IMR-90 (cell line): ENCODE measurements at regions not wholly inside any gene's neighbourhood (a gene's known extent, or its start where the extent isn't known, plus 50 kb on each side); places are given as distances from the start of the nearest gene placed in this dataset.
"Not testable (repeated sequence)": the region's sequence is repeated elsewhere in the genome, so short reads cannot be mapped to it uniquely, and the experiment has no call there.

Experiments used
- ATAC-seq: fragments of 200-7000 bp; cut with Tn5 transposase; 2 replicates; pipeline ENCODE4 v1.9.1; 2020; ENCODE audit warnings: low read depth, mild to moderate bottlenecking, moderate library complexity
- BruUV-seq: library from RNA; stranded (reverse); fragments of 400-500 nt; replicated peaks from 2 replicates; lab custom pipeline; 2021; lab: Mats Ljungman, UMichigan
- CTCF ChIA-PET: fragments of 300-600 bp; formaldehyde crosslinking; extraction: SDS; loops from one replicate; lab custom pipeline; 2021; ENCODE audit warnings: antibody characterized with exemption; lab: Yijun Ruan, JAX
- POLR2A ChIA-PET: fragments of 300-600 bp; sonication (Branson Sonifier 250); formaldehyde crosslinking; loops from one replicate; lab custom pipeline; 2022; ENCODE audit warnings: antibody characterized with exemption; ENCODE audit not compliant: unreplicated experiment; lab: Charles Lee
- DNase-seq: peaks from one replicate; pipeline ENCODE4 v3.0.0; 2013
- H2AFZ ChIP-seq: replicated peaks from 2 replicates; pipeline ENCODE3; 2013; ENCODE audit warnings: low read length, mild to moderate bottlenecking; ENCODE audit not compliant: poor library complexity
- H2AK5ac ChIP-seq: 2 replicates; pipeline ENCODE4 v1.6.1; 2013; ENCODE audit warnings: low read depth, low read length, inconsistent platforms
- H2AK9ac ChIP-seq: replicated peaks from 2 replicates; pipeline ENCODE3; 2013; ENCODE audit warnings: mild to moderate bottlenecking, low read depth, low read length, moderate library complexity; ENCODE audit not compliant: poor library complexity
- H2BK120ac ChIP-seq: 2 replicates; pipeline ENCODE4 v1.6.1; 2013; ENCODE audit warnings: low read depth, low read length, inconsistent platforms
- H2BK15ac ChIP-seq: 3 replicates; pipeline ENCODE4 v1.6.1; 2013; ENCODE audit warnings: low read depth, low read length, inconsistent platforms
- H2BK20ac ChIP-seq: 2 replicates; pipeline ENCODE4 v1.6.1; 2013; ENCODE audit warnings: low read depth, mild to moderate bottlenecking, inconsistent platforms, low read length, moderate library complexity
- H2BK5ac ChIP-seq: 2 replicates; pipeline ENCODE4 v1.6.1; 2013; ENCODE audit warnings: mild to moderate bottlenecking, low read depth, low read length, inconsistent platforms; ENCODE audit not compliant: poor library complexity, severe bottlenecking
- H3K14ac ChIP-seq: replicated peaks from 2 replicates; pipeline ENCODE4 v1.6.1; 2013; ENCODE audit warnings: low read depth, low read length, inconsistent platforms
- H3K18ac ChIP-seq: 2 replicates; pipeline ENCODE4 v1.6.1; 2013; ENCODE audit warnings: low read depth, low read length, control low read depth
- H3K23ac ChIP-seq: 2 replicates; pipeline ENCODE4 v1.6.1; 2013; ENCODE audit warnings: low read depth, low read length, inconsistent platforms
- H3K27ac ChIP-seq: 2 replicates; pipeline ENCODE4 v1.5.1; 2013; ENCODE audit warnings: mild to moderate bottlenecking, control low read depth, low read length; ENCODE audit not compliant: insufficient read depth
- H3K27me3 ChIP-seq: 2 replicates; pipeline ENCODE4 v1.6.1; 2013; ENCODE audit warnings: low read length; ENCODE audit not compliant: control insufficient read depth, insufficient read depth
- H3K36me3 ChIP-seq: 2 replicates; pipeline ENCODE4 v1.6.1; 2013; ENCODE audit warnings: low read length, mixed read lengths; ENCODE audit not compliant: control insufficient read depth, insufficient read depth
- H3K4ac ChIP-seq: 2 replicates; pipeline ENCODE4 v1.6.1; 2013; ENCODE audit warnings: low read depth, low read length, inconsistent platforms
- H3K4me1 ChIP-seq: 2 replicates; pipeline ENCODE4 v1.6.1; 2013; ENCODE audit warnings: low read length, mixed read lengths; ENCODE audit not compliant: control insufficient read depth, insufficient read depth
- H3K4me2 ChIP-seq: 2 replicates; pipeline ENCODE4 v1.6.1; 2013; ENCODE audit warnings: low read depth, mild to moderate bottlenecking, control low read depth, low read length, moderate library complexity
- H3K4me3 ChIP-seq: 2 replicates; pipeline ENCODE4 v1.5.1; 2013; ENCODE audit warnings: low read depth, mild to moderate bottlenecking, control low read depth, low read length, moderate library complexity; ENCODE audit not compliant: insufficient read depth
- H3K56ac ChIP-seq: 2 replicates; pipeline ENCODE4 v1.6.1; 2013; ENCODE audit warnings: low read length, inconsistent platforms; ENCODE audit not compliant: insufficient read depth; ENCODE audit errors: extremely low read depth
- H3K79me1 ChIP-seq, 2 experiments: 2 replicates each; pipeline ENCODE4 v1.6.1; 2013; ENCODE audit warnings: low read length in 2 of 2, inconsistent platforms in 1 of 2, low read depth in 1 of 2
- H3K9ac ChIP-seq: 2 replicates; pipeline ENCODE4 v1.6.1; 2013; ENCODE audit warnings: low read depth, low read length, control low read depth
- H3K9me1 ChIP-seq: 2 replicates; pipeline ENCODE4 v1.6.1; 2013; ENCODE audit warnings: low read length, inconsistent platforms; ENCODE audit not compliant: insufficient read depth
- H3K9me3 ChIP-seq: 2 replicates; pipeline ENCODE4 v1.6.1; 2013; ENCODE audit warnings: low read length; ENCODE audit not compliant: control insufficient read depth, insufficient read depth
- H4K20me1 ChIP-seq: 2 replicates; pipeline ENCODE4 v1.6.1; 2013; ENCODE audit warnings: low read length, inconsistent platforms; ENCODE audit not compliant: insufficient read depth
- H4K5ac ChIP-seq: 2 replicates; pipeline ENCODE4 v1.6.1; 2013; ENCODE audit warnings: mild to moderate bottlenecking, low read depth, low read length, control low read depth
- H4K8ac ChIP-seq, 2 experiments: 2 replicates each; pipeline ENCODE4 v1.6.1; 2013; ENCODE audit warnings: low read depth in 2 of 2, low read length in 2 of 2, control low read depth in 1 of 2, inconsistent platforms in 1 of 2
- H4K91ac ChIP-seq: 2 replicates; pipeline ENCODE4 v1.6.1; 2013; ENCODE audit warnings: low read depth, low read length, inconsistent platforms; ENCODE audit not compliant: insufficient read depth
- WGBS, 2 experiments: methylation state at CpG; one replicate each; pipeline versions ENCODE4 v1.1.5 to v1.1.7; 2013; ENCODE audit warnings: missing lambda C conversion rate in 2 of 2; ENCODE audit not compliant: insufficient read length in 1 of 2; ENCODE audit errors: extremely low coverage in 2 of 2; 5-methylcytosine and 5-hydroxymethylcytosine counted together
- dilution Hi-C: fragments of 300-500 bp; cut with HindIII; formaldehyde crosslinking; loops from one replicate; pipeline ENCODE4 v1.14.3; 2018; ENCODE audit warnings: low sequenced_read_pairs; ENCODE audit not compliant: unreplicated experiment
- in situ Hi-C: fragments of 300-500 bp; cut with MboI; formaldehyde crosslinking; loops from 3 replicates; pipeline ENCODE4 v1.14.3; 2019; ENCODE audit warnings: low sequenced_read_pairs, inconsistent platforms, mixed read lengths
- intact Hi-C: fragments of 100-400 bp; cut with micrococcal nuclease; formaldehyde crosslinking; loops from 2 replicates; pipeline ENCODE4 v1.10.0; 2022

- DNase-seq, H2BK120ac ChIP-seq, H3K27ac ChIP-seq, H3K23ac ChIP-seq, H2AFZ ChIP-seq, H3K9me1 ChIP-seq, H4K20me1 ChIP-seq, H4K8ac ChIP-seq, H3K79me1 ChIP-seq, H2BK15ac ChIP-seq, H3K4me2 ChIP-seq, H2AK9ac ChIP-seq, H3K36me3 ChIP-seq, H2BK5ac ChIP-seq, POLR2A ChIA-PET, H3K56ac ChIP-seq, H3K9me3 ChIP-seq, BruUV-seq, H4K5ac ChIP-seq, H3K14ac ChIP-seq, H2BK20ac ChIP-seq, H3K4me3 ChIP-seq, H3K4me1 ChIP-seq, H2AK5ac ChIP-seq, intact Hi-C loops, ATAC-seq, dilution Hi-C loops, H3K4ac ChIP-seq, H3K27me3 ChIP-seq, H3K18ac ChIP-seq, H4K91ac ChIP-seq, in situ Hi-C loops, H3K9ac ChIP-seq, CTCF ChIA-PET: not testable (repeated sequence)
- no CpG with 5 or more reads among the region's 8 CpGs for WGBS, 2 experiments
These were observed 136.8 kb upstream of the CCZ1B start for GRCh38 chr7:6962871-6963270.

GRCh38 chr7:6965051-6965450 lies 139.0 kb upstream of the CCZ1B start:
- DNase-seq, H3K4me2 ChIP-seq, dilution Hi-C loops: not testable (repeated sequence)

More at GRCh38 chr7:6965051-6965450, 139.0 kb upstream of the CCZ1B start:
- H4K5ac ChIP-seq, intact Hi-C loops, H2AK5ac ChIP-seq, H3K9me3 ChIP-seq, H3K4ac ChIP-seq, H2AFZ ChIP-seq, H3K4me1 ChIP-seq, H2AK9ac ChIP-seq, BruUV-seq, H2BK20ac ChIP-seq, POLR2A ChIA-PET, H3K27ac ChIP-seq, H3K4me3 ChIP-seq, H2BK5ac ChIP-seq, CTCF ChIA-PET, in situ Hi-C loops, H3K9me1 ChIP-seq, H4K8ac ChIP-seq, H3K79me1 ChIP-seq, H2BK120ac ChIP-seq, H3K18ac ChIP-seq, H3K23ac ChIP-seq, H3K27me3 ChIP-seq, H2BK15ac ChIP-seq, H3K36me3 ChIP-seq, H3K9ac ChIP-seq, H4K91ac ChIP-seq, H3K56ac ChIP-seq, H3K14ac ChIP-seq, ATAC-seq, H4K20me1 ChIP-seq: not testable (repeated sequence)
- no CpG with 5 or more reads among the region's 6 CpGs for WGBS, 2 experiments
